GM21717 (cell line): ENCODE measurements at regions not wholly inside any gene's neighbourhood (a gene's known extent, or its start where the extent isn't known, plus 50 kb on each side); places are given as distances from the start of the nearest gene placed in this dataset.

Experiments
- ATAC-seq: cut with Tn5 transposase; IDR thresholded peaks from one replicate; pipeline ENCODE4 v1.9.1; 2021; ENCODE audit warnings: mild to moderate bottlenecking, moderate library complexity; ENCODE audit not compliant: unreplicated experiment

DNA sequence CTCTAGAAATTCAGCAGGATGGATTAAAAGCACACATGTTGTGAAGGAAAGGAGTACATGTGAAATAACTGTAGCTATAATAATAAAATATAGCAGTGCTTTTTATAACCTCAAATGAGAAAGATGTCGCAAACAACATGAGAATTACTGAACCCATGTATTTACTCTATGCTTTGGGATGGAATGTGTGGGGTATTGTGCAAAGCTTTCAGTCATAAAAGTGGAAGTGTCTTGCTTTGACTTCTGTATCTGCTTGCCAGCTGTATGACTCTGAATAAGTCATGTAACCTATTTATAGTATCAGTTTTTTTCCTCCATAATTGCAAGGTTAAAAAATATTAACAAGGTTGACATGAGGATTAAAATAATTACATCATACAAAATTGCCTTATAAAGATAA is 519.3 kb upstream of the CADM2 start:
- ATAC-seq = no peak

- no peak for ATAC-seq
Observed at GRCh38 chr3:84440291-84440690, 518.5 kb upstream of the CADM2 start.

DNA sequence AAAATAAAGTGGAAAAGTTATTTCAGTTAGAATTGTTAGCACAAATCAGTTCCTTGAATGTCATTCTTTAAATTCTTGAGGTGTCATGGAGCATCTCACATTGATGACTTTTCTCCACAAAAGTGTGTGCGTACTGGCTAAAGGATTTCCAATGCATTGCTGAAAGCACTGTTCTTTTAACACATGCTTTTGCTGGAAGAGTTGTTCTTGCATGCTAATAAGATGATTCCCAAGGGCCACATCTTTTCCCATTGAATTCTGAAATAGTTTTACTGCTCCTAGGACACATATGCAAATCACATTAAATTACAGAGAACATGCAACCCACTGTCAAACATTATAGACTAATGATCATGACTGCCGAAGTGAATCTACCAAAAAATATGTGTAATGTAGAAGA is 516.3 kb upstream of the CADM2 start:
- no peak for ATAC-seq

- no peak for ATAC-seq
Observed at GRCh38 chr3:84444726-84445521, 513.9 kb upstream of the CADM2 start.

DNA sequence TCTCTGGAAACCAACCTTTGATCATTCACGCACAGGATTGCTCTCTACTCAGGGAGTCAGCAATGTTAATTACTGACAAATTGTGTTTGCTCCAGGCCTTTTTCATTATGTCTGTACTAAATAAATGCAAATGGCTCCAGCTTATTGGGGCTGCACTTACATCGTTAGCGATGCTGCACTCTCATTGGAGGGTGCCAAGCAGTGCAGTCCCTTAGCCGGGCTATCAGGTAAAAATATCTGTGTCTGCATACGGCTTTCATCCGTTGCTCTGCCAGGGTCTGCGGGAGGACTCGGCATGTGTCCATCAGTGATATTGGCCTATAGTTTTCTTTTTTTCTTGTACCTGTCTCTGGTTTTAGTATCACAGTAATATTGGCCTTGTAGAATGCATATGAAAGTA is 471.5 kb upstream of the CADM2 start:
- ATAC-seq = no peak

- ATAC-seq = no peak
Observed at GRCh38 chr3:84504761-84505160, 454.0 kb upstream of the CADM2 start.

DNA sequence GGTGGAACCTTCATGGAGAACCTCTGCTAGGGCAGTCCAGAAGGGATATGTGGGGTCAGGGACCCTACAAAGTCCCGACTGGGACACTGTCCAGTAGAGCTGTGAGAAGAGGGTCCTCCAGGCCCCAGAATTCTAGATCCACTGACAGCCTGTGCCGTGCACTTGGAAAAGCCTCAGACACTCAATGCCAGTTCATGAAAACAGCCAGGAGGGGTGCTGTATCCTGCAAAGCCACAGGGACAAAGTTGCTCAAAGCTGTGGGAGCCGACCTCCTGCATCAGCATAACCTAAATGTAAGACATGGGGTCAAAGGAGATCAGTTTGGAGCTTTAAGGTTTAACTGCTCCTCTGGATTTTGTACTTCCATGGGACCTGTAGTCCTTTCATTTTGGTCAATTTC is 448.8 kb upstream of the CADM2 start:
- ATAC-seq = no peak

- no peak for ATAC-seq
Observed at GRCh38 chr3:84522893-84523292, 435.9 kb upstream of the CADM2 start.

DNA sequence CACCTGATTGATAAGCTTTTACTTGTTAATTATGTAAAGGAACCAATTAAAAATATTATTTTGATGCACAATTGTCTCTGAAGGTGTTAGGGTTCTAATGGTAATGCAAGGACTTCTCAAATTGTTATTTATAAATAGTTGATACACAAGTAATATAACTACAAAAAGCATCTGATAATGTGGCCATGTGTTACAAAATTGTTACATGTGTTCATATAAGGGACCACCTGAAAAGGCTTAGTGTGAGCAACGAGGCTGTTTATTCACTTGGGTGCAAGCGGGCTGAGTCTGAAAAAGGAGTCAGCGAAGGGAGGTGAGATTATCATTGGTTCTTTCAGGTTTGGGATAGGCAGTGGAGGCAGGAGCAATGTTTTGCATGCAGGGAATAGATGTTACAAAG is 421.9 kb upstream of the CADM2 start:
- ATAC-seq = no peak

GRCh38 chr3:84538597-84538996 is 420.2 kb upstream of the CADM2 start:
- no peak for ATAC-seq

GRCh38 chr3:84547207-84547606 is 411.6 kb upstream of the CADM2 start:
- ATAC-seq = no peak

GRCh38 chr3:84547971-84548970 is 410.5 kb upstream of the CADM2 start:
- peak; percentile 97 for ATAC-seq

GRCh38 chr3:84555629-84556028 is 403.2 kb upstream of the CADM2 start:
- no peak for ATAC-seq

- ATAC-seq = no peak
Observed at GRCh38 chr3:84566256-84566655, 392.5 kb upstream of the CADM2 start.

GRCh38 chr3:84567796-84568195 is 391.0 kb upstream of the CADM2 start:
- no peak for ATAC-seq

DNA sequence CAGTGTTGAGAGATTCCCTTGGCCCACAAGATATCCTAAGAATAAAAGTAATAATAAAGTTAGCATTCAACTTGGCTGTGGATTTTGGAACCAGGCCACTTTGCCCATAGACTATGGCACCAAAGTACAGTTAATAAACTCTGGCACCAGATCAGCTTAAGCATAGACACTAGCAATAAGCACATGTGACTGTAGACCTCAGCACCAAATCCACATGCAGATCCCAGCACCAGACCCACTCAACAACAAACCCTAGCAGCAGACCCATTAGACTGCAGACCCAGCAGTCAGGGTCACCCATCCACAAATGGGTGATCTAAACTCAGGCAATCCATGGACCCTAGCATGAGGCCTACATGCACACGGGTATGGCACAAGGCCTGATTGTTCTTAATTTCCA is 384.8 kb upstream of the CADM2 start:
- no peak for ATAC-seq

DNA sequence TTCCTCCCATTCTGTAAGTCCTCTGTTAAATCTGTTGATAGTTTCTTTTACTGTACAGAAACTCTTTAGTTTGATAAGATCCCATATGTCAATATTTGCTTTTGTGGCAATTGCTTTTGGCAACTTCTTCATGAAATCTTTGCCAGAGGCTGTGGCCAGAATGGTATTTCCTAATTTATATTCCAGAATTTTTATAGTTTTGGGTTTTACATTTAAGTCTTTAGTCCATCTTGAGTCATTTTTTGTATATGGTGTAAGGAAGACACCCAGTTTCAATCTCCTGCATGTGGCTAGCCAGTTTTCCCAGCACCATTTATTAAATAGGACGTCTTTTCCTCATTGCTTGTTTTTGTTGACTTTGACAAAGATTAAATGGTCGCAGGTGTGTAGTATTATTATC is 372.4 kb upstream of the CADM2 start:
- ATAC-seq = no peak

GRCh38 chr3:84600703-84601225 is 358.0 kb upstream of the CADM2 start:
- ATAC-seq = no peak

DNA sequence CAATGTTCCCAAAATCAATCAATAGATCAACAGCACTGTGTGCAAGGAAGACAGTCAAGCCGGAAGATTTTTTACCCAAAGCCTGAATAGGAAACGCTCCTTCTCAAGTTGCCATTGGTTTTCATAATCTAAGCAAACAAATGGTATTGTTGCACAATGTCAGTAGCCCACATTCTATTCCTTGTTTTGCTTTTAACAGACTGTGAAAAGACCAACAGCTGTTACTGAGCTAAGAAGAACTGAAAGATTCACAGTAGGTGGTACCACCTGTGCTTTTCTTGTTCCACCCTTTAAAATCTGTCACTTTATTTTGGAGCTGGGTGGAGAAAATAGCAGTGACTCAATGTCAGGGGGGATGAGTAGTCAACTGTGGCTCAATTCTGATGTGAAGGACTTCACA is 357.5 kb upstream of the CADM2 start:
- no peak for ATAC-seq

- no peak for ATAC-seq
Observed at GRCh38 chr3:84621823-84622222, 337.0 kb upstream of the CADM2 start.

- ATAC-seq = no peak
Observed at GRCh38 chr3:84634668-84635067, 324.1 kb upstream of the CADM2 start.

DNA sequence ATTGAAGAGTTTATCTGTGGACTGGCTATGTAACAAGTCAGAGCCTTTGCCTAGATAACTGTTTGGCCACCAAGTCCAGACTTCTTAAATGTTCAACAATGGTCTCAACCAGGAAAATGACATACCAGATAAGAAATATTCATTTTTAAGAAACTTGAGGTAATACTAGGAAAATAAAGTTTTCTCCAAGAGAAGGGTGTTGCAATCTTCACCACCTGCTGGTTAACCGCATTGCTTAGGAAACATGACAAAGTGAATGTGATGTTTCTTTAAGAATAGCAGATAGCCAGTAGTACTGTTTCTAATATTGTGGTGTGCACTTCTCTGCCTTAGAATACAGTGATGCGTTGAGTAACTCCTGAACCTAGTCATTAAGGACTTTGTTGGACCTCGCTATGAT is 321.5 kb upstream of the CADM2 start:
- no peak for ATAC-seq
